SU-DHL-6 (cell line): ENCODE measurements at regions not wholly inside any gene's neighbourhood (a gene's known extent, or its start where the extent isn't known, plus 50 kb on each side); places are given as distances from the start of the nearest gene placed in this dataset.

Source experiments
- CTCF ChIP-seq: fragments of 200-600 bp; sonication (generic); IDR thresholded peaks from one replicate; pipeline ENCODE4 v1.5.1; 2017; ENCODE audit warnings: antibody characterized with exemption, mild to moderate bottlenecking, low read length, moderate library complexity; ENCODE audit not compliant: insufficient read depth, poor library complexity, severe bottlenecking
- EZH2phosphoT487 ChIP-seq: fragments of 200-600 bp; sonication (generic), shearing (Covaris generic); conservative IDR thresholded peaks from 2 replicates; pipeline ENCODE4 v1.6.1; 2018; ENCODE audit warnings: mild to moderate bottlenecking, antibody characterized with exemption, low read length, moderate library complexity, mixed read lengths

GRCh38 chr7:115349635-115350034, 427.7 kb downstream of the MDFIC start:
- TF ChIP-seq CTCF = no peak
- no peak for TF ChIP-seq EZH2phosphoT487
